ENCODE measurements at regions not wholly inside any gene's neighbourhood (a gene's known extent, or its start where the extent isn't known, plus 50 kb on each side); places are given as distances from the start of the nearest gene placed in this dataset.

GRCh38 chr18:37812961-37813360, 247.4 kb upstream of the CELF4 start:
- H3K79me2 ChIP-seq (ENCODE audit: insufficient read depth, low read length) = no peaks in the 10 kb centered on the region
- TF ChIP-seq EZH2 (IDR thresholded peaks at IDR 0.05; ENCODE audit: borderline replicate concordance, low read length) = no peak
- TF ChIP-seq, protein P1, sequence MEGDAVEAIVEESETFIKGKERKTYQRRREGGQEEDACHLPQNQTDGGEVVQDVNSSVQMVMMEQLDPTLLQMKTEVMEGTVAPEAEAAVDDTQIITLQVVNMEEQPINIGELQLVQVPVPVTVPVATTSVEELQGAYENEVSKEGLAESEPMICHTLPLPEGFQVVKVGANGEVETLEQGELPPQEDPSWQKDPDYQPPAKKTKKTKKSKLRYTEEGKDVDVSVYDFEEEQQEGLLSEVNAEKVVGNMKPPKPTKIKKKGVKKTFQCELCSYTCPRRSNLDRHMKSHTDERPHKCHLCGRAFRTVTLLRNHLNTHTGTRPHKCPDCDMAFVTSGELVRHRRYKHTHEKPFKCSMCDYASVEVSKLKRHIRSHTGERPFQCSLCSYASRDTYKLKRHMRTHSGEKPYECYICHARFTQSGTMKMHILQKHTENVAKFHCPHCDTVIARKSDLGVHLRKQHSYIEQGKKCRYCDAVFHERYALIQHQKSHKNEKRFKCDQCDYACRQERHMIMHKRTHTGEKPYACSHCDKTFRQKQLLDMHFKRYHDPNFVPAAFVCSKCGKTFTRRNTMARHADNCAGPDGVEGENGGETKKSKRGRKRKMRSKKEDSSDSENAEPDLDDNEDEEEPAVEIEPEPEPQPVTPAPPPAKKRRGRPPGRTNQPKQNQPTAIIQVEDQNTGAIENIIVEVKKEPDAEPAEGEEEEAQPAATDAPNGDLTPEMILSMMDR (IDR thresholded peaks at IDR 0.05; ENCODE audit: low read length) = no peak

GRCh38 chr18:37805773-37806404, 240.3 kb upstream of the CELF4 start:
- Histone ChIP-seq H3K79me2 (ENCODE audit: insufficient read depth, low read length) (no peaks in the 10 kb centered on the region), H3F3A (ENCODE audit: insufficient read depth, low read length) (no peaks in the 10 kb centered on the region), H3K4me3 (ENCODE audit: low read depth, low read length, poor library complexity, severe bottlenecking) (no peak overlapping the region), H3K36me3 (ENCODE audit: insufficient read depth, low read length) (no peaks in the 10 kb centered on the region), H3K9ac (ENCODE audit: low read length) (no peak overlapping the region), H3K4me1 (ENCODE audit: insufficient read depth, low read length, severe bottlenecking) (no peaks in the 10 kb centered on the region), H3K4me2 (ENCODE audit: low read length) (no peak overlapping the region), H3K9me3 (ENCODE audit: low read length) (no peaks in the 10 kb centered on the region), H3K27me3 (ENCODE audit: insufficient read depth, low read length) (no peaks in the 10 kb centered on the region), H4K20me1 (ENCODE audit: insufficient read depth, low read length) (no peaks in the 10 kb centered on the region), H3K9me2 (ENCODE audit: low read depth, low read length) (no peaks in the 10 kb centered on the region), H2AFZ (ENCODE audit: low read length) (no peak overlapping the region), H3K27ac (ENCODE audit: low read depth, low read length, poor library complexity, severe bottlenecking) (no peak overlapping the region)
- TF ChIP-seq, protein P1 (IDR thresholded peaks at IDR 0.05; ENCODE audit: low read length) = no peak
- TF ChIP-seq EZH2 (IDR thresholded peaks at IDR 0.05; ENCODE audit: borderline replicate concordance, low read length) = no peak

More at GRCh38 chr18:37812961-37813360, 247.4 kb upstream of the CELF4 start:
- Histone ChIP-seq H3F3A (ENCODE audit: insufficient read depth, low read length) (no peaks in the 10 kb centered on the region), H3K36me3 (ENCODE audit: insufficient read depth, low read length) (no peaks in the 10 kb centered on the region), H3K27ac (ENCODE audit: low read depth, low read length, poor library complexity, severe bottlenecking) (no peak overlapping the region), H3K9ac (ENCODE audit: low read length) (no peak overlapping the region), H3K9me3 (ENCODE audit: low read length) (no peaks in the 10 kb centered on the region), H3K4me2 (ENCODE audit: low read length) (no peak overlapping the region), H2AFZ (ENCODE audit: low read length) (no peak overlapping the region), H3K9me2 (ENCODE audit: low read depth, low read length) (no peaks in the 10 kb centered on the region), H3K4me1 (ENCODE audit: insufficient read depth, low read length, severe bottlenecking) (no peaks in the 10 kb centered on the region), H3K27me3 (ENCODE audit: insufficient read depth, low read length) (no peaks in the 10 kb centered on the region), H3K4me3 (ENCODE audit: low read depth, low read length, poor library complexity, severe bottlenecking) (no peak overlapping the region), H4K20me1 (ENCODE audit: insufficient read depth, low read length) (no peaks in the 10 kb centered on the region)

- Histone ChIP-seq H3K36me3 (ENCODE audit: insufficient read depth, low read length) (no peaks in the 10 kb centered on the region), H3K79me2 (ENCODE audit: insufficient read depth, low read length) (no peaks in the 10 kb centered on the region), H3K4me2 (ENCODE audit: low read length) (no peak overlapping the region), H3K27ac (ENCODE audit: low read depth, low read length, poor library complexity, severe bottlenecking) (no peak overlapping the region), H3F3A (ENCODE audit: insufficient read depth, low read length) (no peaks in the 10 kb centered on the region), H3K9me2 (ENCODE audit: low read depth, low read length) (no peaks in the 10 kb centered on the region), H4K20me1 (ENCODE audit: insufficient read depth, low read length) (no peaks in the 10 kb centered on the region), H3K4me1 (ENCODE audit: insufficient read depth, low read length, severe bottlenecking) (no peaks in the 10 kb centered on the region), H2AFZ (ENCODE audit: low read length) (no peak overlapping the region), H3K27me3 (ENCODE audit: insufficient read depth, low read length) (no peaks in the 10 kb centered on the region), H3K9me3 (ENCODE audit: low read length) (no peaks in the 10 kb centered on the region), H3K9ac (ENCODE audit: low read length) (no peak overlapping the region), H3K4me3 (ENCODE audit: low read depth, low read length, poor library complexity, severe bottlenecking) (no peak overlapping the region)
- no peak for TF ChIP-seq EZH2 (IDR thresholded peaks at IDR 0.05; ENCODE audit: borderline replicate concordance, low read length)
- TF ChIP-seq, protein P1 (IDR thresholded peaks at IDR 0.05; ENCODE audit: low read length) = no peak
These were observed 231.3 kb upstream of the CELF4 start for GRCh38 chr18:37796823-37797349.
